NCI-H526 treated with DMSO at 0.1 percent for 48 hours (cell line): ENCODE measurements at regions not wholly inside any gene's neighbourhood (a gene's known extent, or its start where the extent isn't known, plus 50 kb on each side); places are given as distances from the start of the nearest gene placed in this dataset.

Experiments
- DNase-seq: peaks from one replicate; lab custom pipeline; 2025; lab: John Stamatoyannopoulos, UW

DNA sequence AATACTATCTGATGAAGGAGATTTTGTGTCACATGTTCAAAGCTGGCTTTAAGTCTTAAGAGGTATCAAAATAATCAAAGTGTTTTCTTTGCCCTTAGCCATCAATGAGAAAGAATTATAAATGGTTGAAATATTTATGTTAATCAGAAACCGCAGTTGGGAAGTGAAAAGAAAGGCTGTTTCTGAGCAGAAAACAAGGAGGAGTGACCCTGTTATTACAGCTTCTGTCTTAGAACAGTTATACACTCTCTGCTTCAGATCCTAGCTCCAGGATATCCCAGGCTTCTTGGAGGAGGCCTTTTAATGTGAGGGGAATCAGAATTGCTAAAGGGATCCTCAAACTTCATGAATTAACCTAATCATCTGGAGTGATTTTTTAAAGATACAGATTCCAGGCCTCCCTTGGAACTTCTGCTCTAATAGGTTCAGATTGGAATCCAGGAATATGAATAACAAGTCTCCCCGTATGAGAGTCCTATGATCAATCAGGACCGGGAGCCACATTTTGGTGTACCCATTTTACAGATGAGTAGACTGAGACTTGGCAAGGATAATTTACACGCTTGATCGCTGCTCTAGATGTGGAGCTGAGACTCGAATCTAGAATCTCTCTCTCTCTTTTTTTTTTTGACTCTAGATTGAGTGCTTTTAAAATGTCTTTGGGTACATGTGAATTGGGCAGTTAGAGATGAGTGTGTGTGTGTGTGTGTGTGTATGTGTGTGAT is 50.8 kb upstream of the JAG1 start:
- DNase-seq, result no peak

DNA sequence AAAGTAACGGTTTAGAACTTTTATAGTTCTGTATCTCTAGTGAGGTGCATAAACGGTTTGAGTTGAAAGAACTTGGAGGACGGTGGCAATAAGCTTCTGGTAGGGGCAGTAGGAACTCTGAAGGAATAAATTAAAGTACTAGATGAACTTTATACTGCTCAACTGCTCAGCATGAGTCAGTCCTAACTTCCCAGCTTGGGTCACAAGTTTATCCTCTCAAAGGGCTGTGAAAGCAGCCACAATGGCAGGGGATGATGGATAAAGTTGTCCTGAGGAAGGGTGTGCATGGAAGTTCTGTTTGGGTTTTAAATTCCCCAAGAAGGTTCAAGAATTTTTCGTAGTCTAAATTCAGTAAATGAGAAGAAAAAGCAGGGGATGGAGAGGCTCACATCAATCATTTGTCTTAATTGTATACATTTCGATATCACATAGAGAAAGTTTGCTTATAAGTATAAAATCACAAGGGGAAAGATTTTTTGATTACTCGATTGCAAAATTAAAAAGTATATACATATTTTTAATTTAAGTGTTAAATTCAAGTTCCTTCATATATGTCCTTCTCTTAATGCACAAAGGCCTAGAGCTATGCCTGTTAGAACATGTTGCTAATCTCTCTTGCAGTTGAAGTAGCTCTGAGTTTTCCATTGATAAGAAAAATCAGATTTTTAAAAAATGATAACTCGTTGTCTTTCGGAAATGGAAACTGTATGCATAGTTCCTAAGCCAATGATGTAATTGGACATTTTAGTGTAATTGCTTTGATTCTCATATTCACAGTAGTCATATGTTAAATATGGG is 55.3 kb upstream of the JAG1 start:
- no peak for DNase-seq

DNA sequence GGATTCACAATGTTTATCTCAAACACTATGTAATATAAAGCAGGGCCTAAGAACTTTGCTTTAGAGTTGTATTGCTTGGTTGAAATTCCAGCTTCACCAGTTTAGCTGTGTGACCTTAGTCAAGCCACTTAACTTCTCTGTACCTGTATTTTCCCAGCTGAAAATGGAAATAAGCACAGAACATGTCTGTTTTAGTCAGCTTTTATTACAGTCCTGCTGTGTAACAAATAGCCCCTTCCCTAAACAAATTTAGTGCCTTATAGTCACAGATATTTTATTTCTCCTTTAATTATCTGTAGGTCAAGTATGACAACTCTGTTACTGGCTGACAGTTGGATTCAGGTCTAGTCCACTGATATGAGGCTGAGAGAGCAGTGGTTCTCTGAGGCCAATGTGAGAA is 56.0 kb upstream of the JAG1 start:
- no peak for DNase-seq

- no peak for DNase-seq
These were observed 56.9 kb upstream of the JAG1 start for GRCh38 chr20:10730629-10731183.

DNA sequence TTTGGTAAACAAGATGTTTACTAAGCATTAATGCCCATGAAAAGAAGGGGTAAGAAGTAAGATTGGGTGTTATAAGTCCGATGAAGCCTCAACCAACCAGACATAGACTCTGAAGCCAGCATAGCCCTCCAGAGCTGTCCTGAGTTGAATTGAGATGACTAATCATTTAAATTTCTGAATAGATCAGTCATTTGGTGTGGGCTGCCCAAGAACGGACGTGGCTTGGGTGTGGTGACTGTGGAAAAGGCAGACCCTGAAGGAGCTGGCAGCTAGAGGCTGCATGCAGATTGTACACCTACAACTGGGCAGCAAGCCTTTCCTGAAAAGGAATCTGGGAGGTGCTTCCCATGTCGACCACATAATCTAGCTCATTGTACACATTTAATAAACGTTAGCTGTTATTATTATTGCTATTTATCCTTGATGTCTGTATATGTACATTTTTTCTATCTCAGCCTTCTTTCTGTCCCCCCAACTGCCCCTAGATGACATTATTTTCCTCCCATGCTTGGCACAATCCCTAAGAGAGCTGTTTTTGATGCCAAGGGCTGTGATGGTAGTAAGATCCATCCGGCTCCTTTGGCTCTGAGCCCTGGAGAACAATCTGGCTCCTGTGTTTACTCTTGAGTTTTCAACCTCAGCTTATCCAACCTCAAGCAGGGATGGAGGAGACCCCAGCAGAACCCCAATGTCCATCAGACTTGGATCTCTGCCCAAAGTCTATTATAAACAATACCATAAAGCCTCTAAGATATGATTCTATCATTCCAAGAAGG is 57.6 kb upstream of the JAG1 start:
- DNase-seq, result no peak

DNA sequence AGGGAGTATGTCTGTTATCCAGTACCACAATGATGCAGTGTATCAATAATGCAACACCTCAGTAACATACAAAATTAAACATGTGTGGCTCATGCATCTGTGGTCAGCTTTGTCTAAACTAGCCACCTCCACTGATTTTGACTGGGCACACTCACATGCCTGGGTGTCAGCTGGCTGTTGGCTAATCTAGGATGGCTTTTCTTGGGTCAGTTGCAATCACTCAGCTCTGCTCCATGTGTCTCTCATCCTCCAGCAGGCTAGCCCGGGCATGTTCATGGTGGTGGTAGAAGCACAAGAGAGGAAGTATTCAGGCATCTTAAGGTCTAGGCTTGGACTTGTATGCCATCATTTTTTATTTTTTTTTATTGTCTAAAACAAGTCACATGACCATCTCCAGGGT is 59.3 kb upstream of the JAG1 start:
- DNase-seq, result no peak

DNA sequence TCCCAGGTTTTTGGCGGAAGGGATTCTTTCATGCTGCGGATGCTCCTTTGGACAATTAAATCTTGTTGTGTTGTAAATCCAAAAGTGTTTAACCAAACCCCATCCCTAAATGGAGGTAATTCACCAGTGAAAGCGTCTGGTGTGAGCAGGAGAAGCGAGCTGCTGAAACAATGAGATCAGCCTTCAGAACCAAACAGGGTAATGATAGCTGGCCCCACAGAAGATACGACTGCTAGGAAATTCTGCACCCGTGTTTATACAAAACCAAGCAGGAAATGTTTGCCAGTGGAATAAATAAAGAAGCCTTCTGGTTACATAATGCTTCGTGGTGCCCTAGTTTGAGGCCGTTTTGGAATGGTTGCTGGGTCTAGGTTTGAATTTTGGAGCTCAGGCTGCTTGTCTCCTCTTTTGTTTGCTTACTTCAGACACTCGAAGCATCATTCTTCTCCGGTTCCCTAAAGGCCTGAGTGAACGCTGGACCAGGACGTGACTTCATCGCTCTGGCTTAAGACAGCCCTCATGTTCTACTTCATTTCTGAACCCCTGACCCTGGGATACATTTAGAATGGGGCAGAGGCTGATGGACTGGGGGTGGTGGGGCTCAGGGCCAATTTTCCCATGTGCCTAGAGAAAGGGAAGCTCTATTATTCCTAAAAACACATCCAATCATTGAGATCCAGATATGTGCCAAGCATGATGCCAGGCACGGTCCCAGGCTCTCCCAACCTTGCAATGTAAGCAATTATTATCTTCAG is 61.6 kb upstream of the JAG1 start:
- no peak for DNase-seq

DNA sequence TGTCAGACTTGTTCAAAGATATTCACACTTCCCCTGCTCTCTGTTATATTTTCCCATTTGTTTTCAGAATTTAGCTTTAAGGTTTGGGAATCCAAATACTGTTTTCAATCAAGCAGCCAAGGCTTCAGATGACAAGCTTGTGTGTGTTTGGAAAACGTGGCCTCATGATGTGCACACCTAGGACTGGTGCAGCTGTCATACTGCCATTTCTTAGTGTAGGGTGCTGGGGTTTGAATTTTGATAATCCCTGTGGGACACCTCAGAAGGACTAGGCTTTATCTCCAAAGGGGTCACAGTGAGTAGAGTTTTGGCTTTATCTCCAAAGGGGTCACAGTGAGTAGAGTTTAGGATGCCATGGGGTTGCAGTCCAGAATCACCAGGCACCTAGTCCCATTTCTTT is 65.3 kb upstream of the JAG1 start:
- no peak for DNase-seq

GRCh38 chr20:10739566-10739965 is 65.8 kb upstream of the JAG1 start:
- DNase-seq, result no peak

DNA sequence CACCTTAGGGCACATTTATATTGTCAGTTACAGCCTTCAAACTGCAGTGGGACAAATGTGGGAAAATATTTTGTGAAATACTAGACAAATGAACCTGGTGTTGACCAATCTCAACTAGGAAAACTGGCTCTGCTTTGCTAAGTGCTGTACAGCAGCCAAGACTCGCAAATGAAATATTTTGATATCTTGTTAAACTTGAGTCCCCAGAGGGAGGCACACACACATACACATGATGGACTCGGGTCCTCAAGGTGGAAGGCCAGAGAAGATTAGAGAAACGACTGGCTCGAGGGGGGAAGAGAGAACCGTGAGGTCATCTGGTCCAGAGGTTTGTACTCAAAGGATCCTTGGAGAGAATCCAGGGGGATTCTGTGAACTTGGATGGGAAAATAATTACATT is 67.3 kb upstream of the JAG1 start:
- DNase-seq, result no peak

DNA sequence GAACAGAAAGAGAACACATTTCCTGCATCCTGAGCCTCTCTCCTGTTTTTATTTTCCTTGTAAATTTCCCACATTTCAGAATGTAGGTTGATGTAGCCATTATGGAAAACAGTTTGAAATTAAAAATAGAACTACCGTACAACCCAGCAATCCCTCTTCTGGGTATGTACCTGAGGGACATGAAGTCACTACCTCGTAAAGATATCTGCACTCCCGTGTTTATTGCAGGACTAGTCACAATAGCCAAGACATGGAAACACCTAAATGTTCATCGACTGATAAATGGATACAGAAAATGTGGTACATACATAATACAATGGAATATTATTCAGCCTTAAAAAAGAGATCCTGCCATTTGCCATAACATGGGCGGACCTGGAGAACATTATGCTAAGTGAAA is 72.0 kb upstream of the JAG1 start:
- DNase-seq, result no peak

DNA sequence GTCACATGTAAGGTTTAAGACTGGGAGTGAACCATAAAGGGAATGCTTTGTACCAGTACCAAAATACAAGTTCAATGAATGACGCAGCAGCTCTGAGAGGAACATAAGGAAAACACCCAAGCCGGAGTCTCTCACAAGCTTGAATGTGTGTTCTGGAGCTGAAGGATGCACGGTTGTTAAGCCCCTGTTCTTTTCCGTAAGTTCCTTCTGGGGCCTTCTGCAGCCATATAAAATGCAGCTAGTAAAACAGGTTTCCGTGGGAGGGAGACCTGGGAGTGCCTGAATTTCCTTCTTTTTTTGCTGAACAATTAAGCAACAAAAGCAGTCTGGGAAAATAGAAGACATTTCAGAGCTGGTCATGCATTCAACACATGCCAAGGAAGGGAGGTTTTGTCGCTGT is 73.2 kb upstream of the JAG1 start:
- DNase-seq, result no peak

DNA sequence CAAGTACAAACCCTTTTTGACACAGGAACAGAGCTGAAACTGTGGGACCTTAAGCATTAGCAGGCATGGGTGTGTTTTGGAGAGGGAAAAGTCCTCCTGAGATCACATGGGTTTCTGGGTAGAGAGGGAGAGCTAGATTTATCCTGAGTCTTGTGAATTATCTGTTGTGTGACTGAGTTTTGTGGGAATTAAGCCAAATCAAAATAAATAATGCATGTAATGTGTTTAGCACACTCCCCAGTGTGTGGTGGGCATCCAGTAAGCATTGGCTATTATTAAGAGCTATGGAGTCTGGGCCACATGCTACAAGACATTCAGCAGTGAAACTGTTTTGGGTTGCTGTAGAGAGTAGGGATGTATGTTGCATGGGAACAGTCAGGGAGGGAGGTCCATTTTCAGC is 75.3 kb upstream of the JAG1 start:
- DNase-seq, result no peak

DNA sequence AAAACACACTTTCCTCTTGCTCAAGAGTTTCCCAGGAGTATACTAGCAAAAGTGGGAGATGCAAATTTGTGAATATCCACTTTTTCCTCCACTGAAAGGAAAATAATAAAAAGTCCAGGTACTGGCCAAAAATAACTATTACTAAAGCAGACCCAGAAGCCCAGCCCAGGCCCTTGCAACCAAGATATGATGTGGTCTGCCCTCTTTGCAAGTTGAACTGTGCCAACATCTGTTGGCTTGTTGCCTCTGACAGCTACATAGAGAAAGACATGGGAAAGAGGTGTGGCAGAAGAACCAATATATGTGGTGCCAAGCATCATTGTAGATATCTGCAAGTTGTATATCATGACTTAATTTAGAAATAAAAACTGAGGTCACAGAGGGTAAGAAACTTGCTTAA is 78.4 kb upstream of the JAG1 start:
- no peak for DNase-seq

- no peak for DNase-seq
These were observed 81.0 kb upstream of the JAG1 start for GRCh38 chr20:10754824-10755223.

- no peak for DNase-seq
These were observed 84.6 kb upstream of the JAG1 start for GRCh38 chr20:10758446-10758845.

DNA sequence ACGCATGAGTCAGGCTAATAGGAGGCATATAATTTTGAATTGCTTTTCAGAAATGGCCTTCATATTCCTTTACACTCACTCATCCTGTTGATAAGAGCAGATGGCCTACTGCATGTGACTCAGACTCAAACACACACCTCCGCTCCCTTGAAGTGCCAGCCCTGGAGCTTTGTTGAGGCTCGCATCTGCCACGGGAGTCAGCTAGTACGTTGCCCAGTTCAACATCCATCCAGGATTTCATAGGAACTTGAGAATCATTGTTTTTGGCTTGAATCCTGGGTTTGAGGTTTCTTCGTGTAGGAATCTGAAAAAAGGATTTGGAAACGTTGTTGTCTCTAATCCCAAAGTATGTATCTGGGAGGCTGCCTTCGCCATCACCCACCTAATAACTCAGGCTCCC is 87.4 kb upstream of the JAG1 start:
- DNase-seq, result no peak

GRCh38 chr20:10761786-10762185 is 88.0 kb upstream of the JAG1 start:
- no peak for DNase-seq

DNA sequence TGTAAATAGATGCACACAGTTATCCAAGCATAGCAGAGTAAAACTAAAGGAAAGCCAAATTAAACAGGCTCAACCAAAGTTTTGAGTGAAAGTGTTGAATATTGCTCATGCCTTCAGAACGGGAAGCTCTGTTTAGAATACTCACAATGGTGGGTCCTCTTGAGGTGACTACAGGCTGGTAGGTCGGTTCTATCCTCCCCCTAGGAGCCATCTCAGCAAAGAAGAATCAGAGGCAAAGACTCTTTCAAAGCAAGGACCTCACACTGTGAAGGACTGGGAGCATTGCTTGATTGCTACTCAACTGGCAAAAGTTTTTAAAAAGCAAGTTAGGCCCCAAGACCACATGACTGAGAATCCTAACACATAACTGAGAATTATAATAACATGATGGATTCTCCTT is 88.4 kb upstream of the JAG1 start:
- no peak for DNase-seq

- DNase-seq, result no peak
These were observed 89.3 kb upstream of the JAG1 start for GRCh38 chr20:10763112-10763511.

GRCh38 chr20:10769700-10770099 is 95.9 kb upstream of the JAG1 start:
- DNase-seq, result no peak

- no peak for DNase-seq
These were observed 97.0 kb upstream of the JAG1 start for GRCh38 chr20:10770753-10771152.
